ENCODE measurements at regions not wholly inside any gene's neighbourhood (a gene's known extent, or its start where the extent isn't known, plus 50 kb on each side); places are given as distances from the start of the nearest gene placed in this dataset.

- no peak for DNase-seq
Measured at GRCh38 chr4:106764774-106765173, 271.3 kb downstream of the DKK2 start.

- DNase-seq, result no peak
Measured at GRCh38 chr4:106762666-106763443, 273.3 kb downstream of the DKK2 start.

GRCh38 chr4:106753426-106753825 is 282.7 kb downstream of the DKK2 start:
- DNase-seq, result no peak

GRCh38 chr4:106746451-106746850 is 289.7 kb downstream of the DKK2 start:
- no peak for DNase-seq

GRCh38 chr4:106738121-106738520 is 298.0 kb downstream of the DKK2 start:
- DNase-seq, result no peak

GRCh38 chr4:106718548-106718947 is 317.6 kb downstream of the DKK2 start:
- no peak for DNase-seq

- no peak for DNase-seq
Measured at GRCh38 chr4:106717091-106717490, 319.0 kb downstream of the DKK2 start.

GRCh38 chr4:106715825-106716224 is 320.3 kb downstream of the DKK2 start:
- DNase-seq, result no peak

GRCh38 chr4:106708464-106708816 is 327.7 kb downstream of the DKK2 start:
- DNase-seq, result no peak

- DNase-seq, result no peak
Measured at GRCh38 chr4:106707776-106708463, 328.2 kb downstream of the DKK2 start.

- no peak for DNase-seq
Measured at GRCh38 chr4:106704253-106704870, 331.8 kb downstream of the DKK2 start.

GRCh38 chr4:106700321-106700720 is 331.7 kb upstream of the GIMD1 start:
- no peak for DNase-seq

GRCh38 chr4:106698621-106699195 is 330.1 kb upstream of the GIMD1 start:
- DNase-seq, result no peak

GRCh38 chr4:106695501-106696262 is 327.1 kb upstream of the GIMD1 start:
- DNase-seq, result no peak

GRCh38 chr4:106694232-106694631 is 325.7 kb upstream of the GIMD1 start:
- DNase-seq, result no peak

GRCh38 chr4:106691749-106692148 is 323.2 kb upstream of the GIMD1 start:
- DNase-seq, result no peak

- no peak for DNase-seq
Measured at GRCh38 chr4:106690487-106690886, 321.9 kb upstream of the GIMD1 start.

- no peak for DNase-seq
Measured at GRCh38 chr4:106687026-106687425, 318.4 kb upstream of the GIMD1 start.

GRCh38 chr4:106681381-106681921 is 312.9 kb upstream of the GIMD1 start:
- DNase-seq, result no peak

GRCh38 chr4:106679063-106679462 is 310.5 kb upstream of the GIMD1 start:
- no peak for DNase-seq

GRCh38 chr4:106677213-106677612 is 308.6 kb upstream of the GIMD1 start:
- no peak for DNase-seq

GRCh38 chr4:106676173-106676921 is 307.8 kb upstream of the GIMD1 start:
- no peak for DNase-seq

Data from DMS153 (cell line).